Progenitor cell of endocrine pancreas (in vitro differentiated cells): ENCODE measurements at regions not wholly inside any gene's neighbourhood (a gene's known extent, or its start where the extent isn't known, plus 50 kb on each side); places are given as distances from the start of the nearest gene placed in this dataset.

Experiments used
- DNase-seq: peaks from one replicate; pipeline ENCODE4 v3.0.0; 2021; ENCODE audit warnings: low spot score; ENCODE audit not compliant: unreplicated experiment
- H3K27ac Mint-ChIP-seq: 2 replicates; pipeline ENCODE4 v1.8.0; 2021; ENCODE audit warnings: mild to moderate bottlenecking, moderate library complexity, mixed read lengths
- H3K27me3 Mint-ChIP-seq: 2 replicates; pipeline ENCODE4 v1.8.0; 2021; ENCODE audit warnings: mixed read lengths
- H3K36me3 Mint-ChIP-seq: 2 replicates; pipeline ENCODE4 v1.8.0; 2022; ENCODE audit warnings: mixed read lengths; ENCODE audit not compliant: insufficient read depth
- H3K4me1 Mint-ChIP-seq: 2 replicates; pipeline ENCODE4 v1.8.0; 2021; ENCODE audit warnings: low read depth, mixed read lengths
- H3K4me3 Mint-ChIP-seq: 2 replicates; pipeline ENCODE4 v1.8.0; 2021; ENCODE audit warnings: low read depth, mild to moderate bottlenecking, moderate library complexity, mixed read lengths
- H3K9me3 Mint-ChIP-seq: 2 replicates; pipeline ENCODE4 v1.8.0; 2021; ENCODE audit warnings: low read depth, mixed read lengths
- TF ChIP-seq, protein P1 (sequence below): fragments of 200-600 bp; sonication (generic); IDR thresholded peaks from one replicate; pipeline ENCODE4 v1.5.0; 2021; ENCODE audit warnings: antibody characterized with exemption, mild to moderate bottlenecking; ENCODE audit not compliant: unreplicated experiment

DNA sequence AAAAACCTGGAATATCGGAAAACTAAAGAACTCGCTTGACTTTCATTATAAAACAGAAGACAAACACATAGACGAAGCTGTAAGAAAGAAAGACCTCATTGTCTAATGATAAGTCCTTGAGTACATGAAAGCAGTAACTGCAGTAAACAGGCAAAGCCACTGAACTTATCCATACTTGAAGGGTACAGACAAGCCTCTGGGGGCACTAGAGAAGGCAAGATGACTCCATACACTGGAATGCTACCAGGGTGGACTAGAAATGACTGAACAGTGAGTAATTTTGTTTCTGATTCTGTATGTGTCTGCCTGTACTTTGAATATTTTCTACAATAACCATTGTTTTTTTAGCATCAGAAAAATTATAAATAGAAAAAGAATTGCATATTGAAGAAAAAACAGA lies 507.9 kb downstream of the UQCRFS1 start:
- TF ChIP-seq, protein P1, sequence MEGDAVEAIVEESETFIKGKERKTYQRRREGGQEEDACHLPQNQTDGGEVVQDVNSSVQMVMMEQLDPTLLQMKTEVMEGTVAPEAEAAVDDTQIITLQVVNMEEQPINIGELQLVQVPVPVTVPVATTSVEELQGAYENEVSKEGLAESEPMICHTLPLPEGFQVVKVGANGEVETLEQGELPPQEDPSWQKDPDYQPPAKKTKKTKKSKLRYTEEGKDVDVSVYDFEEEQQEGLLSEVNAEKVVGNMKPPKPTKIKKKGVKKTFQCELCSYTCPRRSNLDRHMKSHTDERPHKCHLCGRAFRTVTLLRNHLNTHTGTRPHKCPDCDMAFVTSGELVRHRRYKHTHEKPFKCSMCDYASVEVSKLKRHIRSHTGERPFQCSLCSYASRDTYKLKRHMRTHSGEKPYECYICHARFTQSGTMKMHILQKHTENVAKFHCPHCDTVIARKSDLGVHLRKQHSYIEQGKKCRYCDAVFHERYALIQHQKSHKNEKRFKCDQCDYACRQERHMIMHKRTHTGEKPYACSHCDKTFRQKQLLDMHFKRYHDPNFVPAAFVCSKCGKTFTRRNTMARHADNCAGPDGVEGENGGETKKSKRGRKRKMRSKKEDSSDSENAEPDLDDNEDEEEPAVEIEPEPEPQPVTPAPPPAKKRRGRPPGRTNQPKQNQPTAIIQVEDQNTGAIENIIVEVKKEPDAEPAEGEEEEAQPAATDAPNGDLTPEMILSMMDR: peak; percentile 56
- H3K27me3 Mint-ChIP-seq: no peaks in the 10 kb centered on the region
- no peak overlapping the region for H3K27ac Mint-ChIP-seq
- no peaks in the 10 kb centered on the region for H3K36me3 Mint-ChIP-seq
- no peak for DNase-seq
- H3K4me3 Mint-ChIP-seq: no peak overlapping the region
- H3K4me1 Mint-ChIP-seq: peaks cover 4% of the 10 kb centered on the region
- H3K9me3 Mint-ChIP-seq: no peaks in the 10 kb centered on the region

DNA sequence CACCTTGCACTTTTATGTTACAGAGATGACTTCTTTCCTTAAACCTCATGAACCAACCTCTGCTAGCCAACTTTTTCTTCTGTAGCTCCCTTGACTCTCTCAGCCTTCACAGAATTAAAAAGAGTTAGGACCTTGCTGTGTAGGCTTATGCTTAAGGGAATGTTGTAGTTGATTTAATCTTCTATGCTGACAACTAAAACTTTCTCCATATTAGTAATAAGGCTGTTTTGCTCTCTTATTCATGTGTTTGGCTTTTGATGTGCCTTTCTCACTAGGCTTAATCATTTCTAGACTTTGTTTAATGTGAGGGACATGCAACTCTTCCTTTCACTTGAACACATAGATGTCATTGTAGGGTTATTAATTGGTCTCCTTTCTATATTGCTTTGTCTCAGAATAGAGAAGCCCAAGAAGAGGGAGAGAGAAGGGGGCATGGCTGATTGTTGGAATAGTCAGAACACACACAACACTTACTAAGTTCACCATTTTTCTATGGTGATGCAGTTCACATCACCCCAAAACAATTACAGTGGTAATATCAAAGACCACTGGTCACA lies 509.5 kb downstream of the UQCRFS1 start:
- Mint-ChIP-seq H3K27ac (no peak overlapping the region), H3K9me3 (no peaks in the 10 kb centered on the region), H3K4me1 (peaks cover 4% of the 10 kb centered on the region), H3K36me3 (no peaks in the 10 kb centered on the region), H3K27me3 (no peaks in the 10 kb centered on the region), H3K4me3 (no peak overlapping the region)
- DNase-seq: no peak
- TF ChIP-seq, protein P1: no peak

GRCh38 chr19:28701491-28701890 lies 511.5 kb downstream of the UQCRFS1 start:
- no peak overlapping the region for H3K4me3 Mint-ChIP-seq
- no peaks in the 10 kb centered on the region for H3K36me3 Mint-ChIP-seq
- no peak overlapping the region for H3K27ac Mint-ChIP-seq
- no peaks in the 10 kb centered on the region for H3K9me3 Mint-ChIP-seq
- no peak for DNase-seq
- TF ChIP-seq, protein P1: no peak
- H3K4me1 Mint-ChIP-seq: peaks cover 4% of the 10 kb centered on the region
- H3K27me3 Mint-ChIP-seq: no peaks in the 10 kb centered on the region

GRCh38 chr19:28700176-28700575 lies 512.8 kb downstream of the UQCRFS1 start:
- TF ChIP-seq, protein P1: no peak

DNA sequence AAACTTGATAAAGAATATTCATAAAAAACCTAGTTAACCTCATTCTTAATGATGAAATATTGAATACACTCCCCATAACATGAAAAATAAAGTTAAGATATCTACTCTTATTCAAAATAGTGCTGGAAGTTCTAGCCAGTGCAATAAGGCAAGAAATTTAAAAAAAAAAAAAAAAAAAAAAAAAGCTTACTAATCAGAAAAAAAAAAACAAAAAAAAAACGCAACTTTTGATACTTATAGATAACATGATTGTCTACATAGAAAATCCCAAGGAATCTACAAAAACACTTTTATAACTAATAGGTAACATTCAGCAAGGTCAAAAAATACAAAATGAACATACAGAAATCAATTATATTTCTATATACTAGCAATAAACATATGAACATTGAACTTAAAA lies 515.6 kb downstream of the UQCRFS1 start:
- no peaks in the 10 kb centered on the region for H3K36me3 Mint-ChIP-seq
- no peaks in the 10 kb centered on the region for H3K27me3 Mint-ChIP-seq
- no peak overlapping the region for H3K4me3 Mint-ChIP-seq

More at GRCh38 chr19:28700176-28700575, 512.8 kb downstream of the UQCRFS1 start:
- no peaks in the 10 kb centered on the region for H3K9me3 Mint-ChIP-seq
- peaks cover 4% of the 10 kb centered on the region for H3K4me1 Mint-ChIP-seq
- no peak overlapping the region for H3K4me3 Mint-ChIP-seq
- H3K36me3 Mint-ChIP-seq: no peaks in the 10 kb centered on the region
- H3K27ac Mint-ChIP-seq: no peak overlapping the region
- H3K27me3 Mint-ChIP-seq: no peaks in the 10 kb centered on the region
- DNase-seq: no peak

More for the DNA sequence above, 515.6 kb downstream of the UQCRFS1 start:
- Mint-ChIP-seq H3K9me3 (no peaks in the 10 kb centered on the region), H3K4me1 (no peaks in the 10 kb centered on the region), H3K27ac (no peak overlapping the region)
- TF ChIP-seq, protein P1: no peak
- no peak for DNase-seq
